ENCODE measurements at regions not wholly inside any gene's neighbourhood (a gene's known extent, or its start where the extent isn't known, plus 50 kb on each side); places are given as distances from the start of the nearest gene placed in this dataset.

GRCh38 chr3:29033511-29033910, 247.4 kb upstream of the RBMS3 start:
- DNase-seq, result no peak

DNA sequence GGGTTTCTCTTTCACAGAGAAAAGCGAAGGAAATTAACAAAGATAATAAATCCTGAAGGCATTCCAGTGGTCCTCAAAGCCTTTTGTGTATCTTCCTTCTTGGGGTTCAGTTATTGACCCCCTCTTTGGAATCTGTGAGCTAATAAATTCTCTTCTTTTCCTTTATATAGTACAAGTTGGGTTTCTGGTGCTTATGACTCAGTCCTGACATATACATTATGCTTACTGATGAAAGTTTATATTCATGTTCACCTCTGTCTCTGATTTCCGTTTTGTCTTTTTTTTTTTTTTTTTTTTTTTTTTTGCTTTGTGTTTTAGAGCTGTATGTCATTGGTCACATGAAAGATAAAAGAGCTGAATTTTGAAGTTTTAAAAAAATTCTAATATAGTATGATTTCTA, 230.7 kb upstream of the RBMS3 start:
- no peak for DNase-seq

- peak in 1 of 3 donors; percentile 10 for DNase-seq
Observed at GRCh38 chr3:29057326-29057725, 223.5 kb upstream of the RBMS3 start.

- peak in 2 of 3 donors; percentile 21 to 51 for DNase-seq
Observed at GRCh38 chr3:29064085-29064484, 216.8 kb upstream of the RBMS3 start.

DNA sequence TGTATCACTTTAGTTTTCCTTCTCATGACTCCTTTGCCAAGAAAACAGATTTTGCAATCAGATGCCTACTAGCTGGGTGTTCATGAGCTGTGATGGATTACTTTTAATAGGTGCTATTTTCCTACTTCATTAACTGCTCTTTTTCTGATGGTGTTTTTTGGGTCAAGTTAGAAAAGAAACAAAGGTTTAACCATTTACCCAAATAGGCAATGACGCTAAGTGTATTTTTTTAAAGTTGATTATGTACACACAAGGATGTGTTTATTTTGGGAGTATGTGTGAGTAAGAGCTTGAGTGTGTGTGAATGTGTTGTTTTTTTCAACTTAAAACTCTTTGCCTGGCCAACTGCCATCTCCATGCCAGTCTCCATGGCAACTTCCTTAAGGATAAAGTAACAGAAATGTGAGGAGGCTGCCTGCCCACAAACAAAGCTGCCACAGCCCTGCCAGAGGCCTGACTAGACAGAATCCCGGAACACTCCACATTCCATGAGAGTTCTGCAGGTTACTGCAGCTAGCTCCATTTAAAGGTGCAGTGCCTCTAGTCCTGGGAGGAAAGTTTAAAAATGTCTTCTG, 215.6 kb upstream of the RBMS3 start:
- DNase-seq, result peak; percentile 68 to 87 (median 78)

GRCh38 chr3:29067007-29067406, 213.9 kb upstream of the RBMS3 start:
- DNase-seq, result no peak

DNA sequence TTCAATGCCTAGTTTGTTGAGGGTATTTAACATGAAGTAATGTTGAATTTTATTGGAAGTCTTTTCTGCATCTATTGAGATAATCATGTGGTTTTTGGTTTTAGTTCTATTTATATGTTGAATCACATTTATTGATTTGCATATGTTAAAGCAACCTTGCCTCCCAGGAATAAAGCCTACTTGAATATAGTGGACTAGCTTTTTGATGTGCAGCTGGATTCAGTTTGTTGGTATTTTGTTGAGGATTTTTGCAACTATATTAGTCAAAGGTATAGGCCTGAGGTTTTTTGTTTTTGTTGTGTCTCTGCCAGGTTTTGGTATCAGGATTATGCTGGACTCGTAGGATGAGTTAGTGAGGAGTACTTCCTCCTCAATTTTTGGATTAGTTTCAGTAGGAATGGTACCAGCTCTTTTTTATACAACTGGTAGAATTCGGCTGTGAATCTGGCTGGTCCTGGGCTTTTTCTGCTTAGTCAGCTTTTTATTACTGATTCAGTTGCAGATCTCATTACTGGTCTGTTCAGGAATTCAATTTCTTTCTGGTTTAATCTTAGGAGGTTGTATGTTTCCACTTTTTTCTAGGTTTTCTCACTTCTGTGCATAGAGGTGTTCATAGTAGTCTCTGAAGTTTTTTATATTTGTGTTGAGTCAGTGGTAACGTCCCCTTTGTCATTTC, 209.8 kb upstream of the RBMS3 start:
- no peak for DNase-seq

GRCh38 chr3:29072611-29073010, 208.3 kb upstream of the RBMS3 start:
- DNase-seq, result peak; percentile 22 to 46 (median 32)

DNA sequence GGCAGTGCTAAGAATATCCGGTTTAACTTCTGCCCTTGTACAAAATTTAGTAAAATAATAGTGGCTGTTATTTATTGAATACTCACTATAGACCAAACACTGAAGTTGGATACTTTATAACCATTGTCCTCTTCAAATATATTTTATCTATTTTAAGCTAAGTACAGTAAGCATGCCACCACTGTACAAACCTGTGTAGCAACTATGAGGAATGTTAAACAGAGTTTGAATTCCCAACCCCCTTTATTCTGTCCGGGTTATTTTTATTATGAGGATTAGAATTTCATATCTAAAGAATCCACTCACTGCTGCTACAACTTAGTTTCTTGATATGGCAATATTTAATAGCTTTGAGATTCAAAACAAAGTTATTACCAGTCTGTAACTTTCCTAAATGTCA, 203.5 kb upstream of the RBMS3 start:
- no peak for DNase-seq

- DNase-seq, result no peak
Observed at GRCh38 chr3:29079358-29079757, 201.5 kb upstream of the RBMS3 start.

- DNase-seq, result no peak
Observed at GRCh38 chr3:29080967-29081366, 199.9 kb upstream of the RBMS3 start.

- no peak for DNase-seq
Observed at GRCh38 chr3:29083081-29083480, 197.8 kb upstream of the RBMS3 start.

DNA sequence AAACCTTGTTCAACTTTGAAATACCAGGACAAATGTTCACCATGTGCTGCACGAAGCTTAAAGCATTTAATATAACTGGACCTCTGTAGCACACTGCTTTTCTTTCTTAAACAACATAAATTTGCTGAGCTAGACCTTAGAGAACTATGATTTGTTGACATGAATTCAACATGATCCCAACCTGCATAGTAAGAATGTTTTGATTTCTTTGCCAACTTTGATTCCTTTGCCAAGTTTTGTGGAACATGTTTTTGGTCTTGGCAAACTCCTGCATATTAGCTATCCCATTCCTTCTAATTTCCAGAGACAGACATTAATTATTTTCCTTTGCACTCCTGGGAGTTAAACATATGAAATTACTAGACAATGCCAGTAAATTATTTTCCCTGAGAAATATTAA, 197.2 kb upstream of the RBMS3 start:
- DNase-seq, result peak; percentile 53 to 89 (median 70)

- no peak for DNase-seq
Observed at GRCh38 chr3:29088579-29088978, 192.3 kb upstream of the RBMS3 start.

DNA sequence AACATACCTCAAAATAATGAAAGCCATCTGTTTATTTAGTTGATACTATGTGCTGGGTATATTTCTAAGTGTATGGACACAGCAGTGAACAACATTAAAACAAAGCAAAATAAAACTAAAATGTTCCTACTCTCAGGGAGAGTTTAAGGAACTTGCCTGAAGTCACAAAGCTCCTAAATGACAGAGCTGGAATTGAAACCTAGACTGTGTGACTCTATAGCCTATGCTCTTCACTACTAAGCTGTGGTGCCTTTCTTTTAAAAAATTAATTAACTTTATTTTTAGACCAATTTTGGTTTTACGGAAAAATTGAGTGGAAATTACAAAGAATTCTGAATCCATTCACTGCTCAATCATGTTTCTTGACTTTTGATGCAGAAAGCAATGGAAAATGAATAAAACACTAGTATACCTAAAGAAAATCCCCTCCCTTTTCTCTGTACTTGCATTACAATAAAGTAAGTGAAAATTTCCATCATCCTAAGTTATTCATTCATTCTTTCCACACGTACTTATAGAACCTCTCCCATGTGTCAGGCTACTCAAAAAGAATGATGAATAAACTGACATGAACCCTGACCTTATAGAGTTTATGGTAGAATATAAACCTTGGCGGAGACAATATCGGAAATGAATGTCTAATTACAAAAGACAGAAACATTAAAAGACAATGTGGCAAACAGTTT, 189.8 kb upstream of the RBMS3 start:
- DNase-seq, result no peak

GRCh38 chr3:29091599-29092189, 189.2 kb upstream of the RBMS3 start:
- no peak for DNase-seq

GRCh38 chr3:29092348-29092747, 188.5 kb upstream of the RBMS3 start:
- no peak for DNase-seq

DNA sequence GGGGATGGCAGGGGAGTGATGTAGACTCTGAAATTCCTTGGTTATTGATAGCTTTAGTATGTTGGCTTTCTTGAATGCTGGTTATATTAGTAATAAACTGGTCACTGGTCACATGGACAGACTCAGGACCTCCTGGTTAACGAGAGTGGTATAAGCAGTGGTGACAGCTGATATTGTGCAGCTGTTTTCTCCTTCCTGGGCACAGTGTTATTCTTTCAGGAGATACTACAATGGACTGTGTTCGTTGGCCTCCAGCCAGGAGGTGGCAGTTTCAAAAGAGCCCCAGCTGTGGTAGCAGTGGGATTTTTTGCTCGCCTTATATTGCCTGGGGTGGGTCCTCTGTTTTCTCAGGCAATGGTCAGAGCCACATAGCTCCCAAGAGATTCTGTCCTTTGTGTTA, 181.6 kb upstream of the RBMS3 start:
- no peak for DNase-seq

DNA sequence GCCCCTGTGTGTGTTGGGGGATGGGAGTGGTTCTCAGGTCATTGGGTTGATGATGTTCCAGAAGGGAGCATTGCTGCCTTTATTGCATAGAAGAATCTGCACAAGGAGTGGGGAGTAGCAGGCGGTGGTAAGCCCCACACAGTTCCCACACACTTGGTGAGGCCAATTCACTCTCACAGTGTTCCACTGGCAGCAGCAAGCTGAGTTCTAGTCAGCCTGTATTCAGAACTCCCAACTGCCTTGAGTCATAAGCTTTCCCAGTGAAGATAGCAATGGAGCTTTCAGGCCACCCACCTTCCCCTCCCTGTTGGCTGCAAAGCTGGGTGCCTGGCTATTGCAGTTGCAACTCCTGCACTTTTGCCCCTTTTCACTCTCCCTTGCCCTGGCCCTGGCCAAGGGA, 181.1 kb upstream of the RBMS3 start:
- DNase-seq, result no peak

DNA sequence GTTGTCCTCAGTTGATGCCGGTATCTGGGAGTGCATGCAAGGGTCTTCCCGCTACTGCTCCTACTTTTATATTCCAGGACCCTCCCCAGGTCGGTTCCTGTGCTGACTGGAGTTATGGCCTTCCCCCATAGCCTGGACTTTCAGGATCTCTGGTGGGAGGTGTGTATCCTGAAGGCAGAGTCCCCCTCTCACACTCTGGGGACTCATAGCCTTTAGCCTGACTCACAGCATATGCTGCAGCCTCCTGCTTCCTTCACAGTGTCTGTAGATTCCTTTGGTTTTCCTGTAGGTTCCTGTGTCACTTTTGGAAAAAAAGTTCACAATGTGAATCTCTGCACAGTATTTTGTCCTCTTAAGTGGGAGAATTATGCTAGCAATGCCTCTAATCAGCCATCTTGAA, 180.6 kb upstream of the RBMS3 start:
- no peak for DNase-seq

GRCh38 chr3:29128001-29128400, 152.9 kb upstream of the RBMS3 start:
- DNase-seq, result no peak

DNA sequence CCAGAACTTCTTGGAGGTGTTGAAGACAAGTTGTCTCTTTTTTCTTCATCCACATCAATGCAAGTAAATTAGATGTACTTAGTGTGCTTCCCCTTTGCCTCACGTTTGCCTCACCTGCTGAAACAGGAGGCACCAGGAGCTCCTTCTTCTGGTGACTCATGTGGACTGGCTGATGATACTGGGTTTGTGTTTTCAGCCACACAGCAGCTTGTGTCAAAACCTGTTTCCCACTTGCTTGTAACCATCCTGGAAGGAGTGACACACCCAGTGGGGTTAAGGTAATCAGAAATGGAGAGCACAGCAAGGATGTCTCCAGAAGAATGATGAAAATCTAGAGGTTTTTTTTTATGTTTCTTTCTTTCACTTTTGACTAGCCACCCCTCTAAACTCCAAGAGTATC, 143.3 kb upstream of the RBMS3 start:
- DNase-seq, result no peak

DNA sequence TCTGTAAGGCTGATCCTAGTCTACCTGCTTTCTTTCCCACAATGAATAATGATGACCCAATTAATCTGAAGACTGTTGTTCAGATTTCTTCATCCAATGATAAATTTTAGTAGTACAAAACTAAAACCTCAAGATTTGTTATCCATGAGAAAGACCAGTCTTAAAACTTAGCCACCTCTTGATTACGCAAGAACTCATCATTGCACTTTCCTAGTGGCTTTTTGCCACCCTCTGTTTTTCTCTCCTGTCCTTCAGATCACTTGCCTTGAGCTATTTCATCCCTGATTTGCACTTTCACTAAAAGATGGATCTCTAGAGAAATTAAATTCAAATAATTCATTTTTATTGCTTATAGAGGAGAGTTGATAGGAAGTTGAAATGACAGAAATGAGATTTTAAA, 142.7 kb upstream of the RBMS3 start:
- DNase-seq, result no peak
